BE2C (cell line): ENCODE measurements at regions not wholly inside any gene's neighbourhood (a gene's known extent, or its start where the extent isn't known, plus 50 kb on each side); places are given as distances from the start of the nearest gene placed in this dataset.

Source experiments
- DNase-seq: peaks from one replicate; pipeline ENCODE4 v3.0.0-alpha.2; 2020
- H3K27me3 ChIP-seq: fragments of 250-450 bp; sonication (Bioruptor Pico); 2 replicates; pipeline ENCODE4 v1.5.1; 2020; ENCODE audit warnings: mild to moderate bottlenecking
- H3K36me3 ChIP-seq: fragments of 250-450 bp; sonication (Bioruptor Pico); 2 replicates; pipeline ENCODE4 v1.5.1; 2020; ENCODE audit warnings: mild to moderate bottlenecking
- H3K4me1 ChIP-seq: fragments of 250-450 bp; sonication (Bioruptor Pico); 2 replicates; pipeline ENCODE4 v1.5.1; 2020
- H3K4me3 ChIP-seq: 2 replicates; pipeline ENCODE4 v1.5.1; 2011; ENCODE audit warnings: low read depth, low read length
- H3K9me3 ChIP-seq: fragments of 250-450 bp; sonication (Bioruptor Pico); 2 replicates; pipeline ENCODE4 v1.5.1; 2020
- CTCF ChIP-seq: IDR thresholded peaks from 2 replicates; pipeline ENCODE4 v1.5.1; 2012; ENCODE audit warnings: mild to moderate bottlenecking, low read depth, low read length

- Histone ChIP-seq H3K36me3 (no peaks in the 10 kb centered on the region), H3K9me3 (0 out of 2 replicates have a peak, but pooled peaks cover 2% of the 10 kb centered on the region), H3K4me1 (no peaks in the 10 kb centered on the region), H3K27me3 (no peaks in the 10 kb centered on the region), H3K4me3 (no peak overlapping the region)
- no peak for TF ChIP-seq CTCF
- DNase-seq = no peak
Measured at GRCh38 chr6:169111203-169111602, 142.4 kb downstream of the THBS2 start.

- DNase-seq = no peak
- Histone ChIP-seq H3K4me3 (no peak overlapping the region), H3K27me3 (no peaks in the 10 kb centered on the region), H3K36me3 (no peaks in the 10 kb centered on the region), H3K4me1 (no peaks in the 10 kb centered on the region), H3K9me3 (0 out of 2 replicates have a peak, but pooled peaks cover 2% of the 10 kb centered on the region)
- no peak for TF ChIP-seq CTCF
Measured at GRCh38 chr6:169109411-169110220, 144.0 kb downstream of the THBS2 start.

- 0 out of 2 replicates have a peak, but pooled peaks cover 2% of the 10 kb centered on the region for H3K9me3 ChIP-seq
- no peak overlapping the region for H3K4me3 ChIP-seq
- TF ChIP-seq CTCF = no peak
- H3K36me3 ChIP-seq = no peaks in the 10 kb centered on the region
- H3K27me3 ChIP-seq = no peaks in the 10 kb centered on the region
- DNase-seq = no peak
- H3K4me1 ChIP-seq = no peaks in the 10 kb centered on the region
Measured at GRCh38 chr6:169108753-169109152, 144.9 kb downstream of the THBS2 start.

- no peaks in the 10 kb centered on the region for H3K27me3 ChIP-seq
- no peak overlapping the region for H3K4me3 ChIP-seq
- TF ChIP-seq CTCF = no peak
- no peak for DNase-seq
- H3K9me3 ChIP-seq = no peaks in the 10 kb centered on the region
- no peaks in the 10 kb centered on the region for H3K4me1 ChIP-seq
- no peaks in the 10 kb centered on the region for H3K36me3 ChIP-seq
Measured at GRCh38 chr6:169106176-169106575, 147.5 kb downstream of the THBS2 start.

GRCh38 chr6:169101981-169102380 lies 151.7 kb downstream of the THBS2 start:
- TF ChIP-seq CTCF = no peak
- no peak for DNase-seq
- Histone ChIP-seq H3K4me3 (no peak overlapping the region), H3K36me3 (no peaks in the 10 kb centered on the region), H3K9me3 (no peaks in the 10 kb centered on the region), H3K27me3 (no peaks in the 10 kb centered on the region), H3K4me1 (no peaks in the 10 kb centered on the region)

GRCh38 chr6:169101036-169101805 lies 152.4 kb downstream of the THBS2 start:
- H3K36me3 ChIP-seq = no peaks in the 10 kb centered on the region
- H3K9me3 ChIP-seq = no peaks in the 10 kb centered on the region
- no peak for TF ChIP-seq CTCF
- H3K4me3 ChIP-seq = no peak overlapping the region
- H3K4me1 ChIP-seq = no peaks in the 10 kb centered on the region
- no peak for DNase-seq
- no peaks in the 10 kb centered on the region for H3K27me3 ChIP-seq
